HG03095 (cell line): ENCODE measurements at regions not wholly inside any gene's neighbourhood (a gene's known extent, or its start where the extent isn't known, plus 50 kb on each side); places are given as distances from the start of the nearest gene placed in this dataset.

Experiments used
- ATAC-seq: cut with Tn5 transposase; IDR thresholded peaks from one replicate; pipeline ENCODE4 v1.9.1; 2021; ENCODE audit warnings: moderate library complexity; ENCODE audit not compliant: unreplicated experiment

- no peak for ATAC-seq
These were observed 184.1 kb upstream of the HHIP start for GRCh38 chr4:144461906-144462305.

- ATAC-seq: no peak
These were observed 182.7 kb upstream of the HHIP start for GRCh38 chr4:144463236-144463635.

- no peak for ATAC-seq
These were observed 182.1 kb upstream of the HHIP start for GRCh38 chr4:144463896-144464295.

GRCh38 chr4:144465546-144465945, 180.4 kb upstream of the HHIP start:
- no peak for ATAC-seq

GRCh38 chr4:144480068-144480467, 165.9 kb upstream of the HHIP start:
- no peak for ATAC-seq

GRCh38 chr4:144489831-144490230, 156.1 kb upstream of the HHIP start:
- no peak for ATAC-seq

- ATAC-seq: no peak
These were observed 151.7 kb upstream of the HHIP start for GRCh38 chr4:144494280-144494679.

GRCh38 chr4:144495944-144496343, 150.0 kb upstream of the HHIP start:
- no peak for ATAC-seq

- peak; percentile 87 for ATAC-seq
These were observed 146.2 kb upstream of the HHIP start for GRCh38 chr4:144499777-144500176.

GRCh38 chr4:144501231-144501780, 144.7 kb upstream of the HHIP start:
- no peak for ATAC-seq

- ATAC-seq: no peak
These were observed 141.1 kb upstream of the HHIP start for GRCh38 chr4:144504883-144505282.

GRCh38 chr4:144507311-144508101, 138.4 kb upstream of the HHIP start:
- ATAC-seq: no peak

- no peak for ATAC-seq
These were observed 136.6 kb upstream of the HHIP start for GRCh38 chr4:144509088-144510015.

- ATAC-seq: no peak
These were observed 131.2 kb upstream of the HHIP start for GRCh38 chr4:144514736-144515135.

- no peak for ATAC-seq
These were observed 127.6 kb upstream of the HHIP start for GRCh38 chr4:144518181-144518895.

GRCh38 chr4:144531841-144532240, 114.1 kb upstream of the HHIP start:
- ATAC-seq: no peak

GRCh38 chr4:144547678-144548298, 98.2 kb upstream of the HHIP start:
- peak; percentile 99 for ATAC-seq

GRCh38 chr4:144556636-144557035, 89.3 kb upstream of the HHIP start:
- no peak for ATAC-seq

- ATAC-seq: no peak
These were observed 88.6 kb upstream of the HHIP start for GRCh38 chr4:144557404-144557803.

GRCh38 chr4:144562019-144562705, 83.8 kb upstream of the HHIP start:
- ATAC-seq: no peak
